GM12873 (cell line): ENCODE measurements at regions not wholly inside any gene's neighbourhood (a gene's known extent, or its start where the extent isn't known, plus 50 kb on each side); places are given as distances from the start of the nearest gene placed in this dataset.

ENCODE experiments used
- CTCF ChIP-seq: IDR thresholded peaks from 2 replicates; pipeline ENCODE4 v1.5.1; 2012; ENCODE audit warnings: low read depth, mild to moderate bottlenecking, moderate library complexity, low read length, control low read depth; ENCODE audit not compliant: insufficient read depth; ENCODE audit errors: missing control alignments

GRCh38 chr4:66906314-66906713 is 639.0 kb downstream of the CENPC start:
- no peak for TF ChIP-seq CTCF

- TF ChIP-seq CTCF = no peak
Observed at GRCh38 chr4:66899422-66900065, 645.8 kb downstream of the CENPC start.

- no peak for TF ChIP-seq CTCF
Observed at GRCh38 chr4:66893807-66894206, 651.5 kb downstream of the CENPC start.

GRCh38 chr4:66887061-66887460 is 658.2 kb downstream of the CENPC start:
- no peak for TF ChIP-seq CTCF

GRCh38 chr4:66885501-66886165 is 659.7 kb downstream of the CENPC start:
- no peak for TF ChIP-seq CTCF

GRCh38 chr4:66876946-66877345 is 668.4 kb downstream of the CENPC start:
- TF ChIP-seq CTCF = no peak

- no peak for TF ChIP-seq CTCF
Observed at GRCh38 chr4:66872661-66873060, 672.6 kb downstream of the CENPC start.
